ENCODE measurements at regions not wholly inside any gene's neighbourhood (a gene's known extent, or its start where the extent isn't known, plus 50 kb on each side); places are given as distances from the start of the nearest gene placed in this dataset.

DNA sequence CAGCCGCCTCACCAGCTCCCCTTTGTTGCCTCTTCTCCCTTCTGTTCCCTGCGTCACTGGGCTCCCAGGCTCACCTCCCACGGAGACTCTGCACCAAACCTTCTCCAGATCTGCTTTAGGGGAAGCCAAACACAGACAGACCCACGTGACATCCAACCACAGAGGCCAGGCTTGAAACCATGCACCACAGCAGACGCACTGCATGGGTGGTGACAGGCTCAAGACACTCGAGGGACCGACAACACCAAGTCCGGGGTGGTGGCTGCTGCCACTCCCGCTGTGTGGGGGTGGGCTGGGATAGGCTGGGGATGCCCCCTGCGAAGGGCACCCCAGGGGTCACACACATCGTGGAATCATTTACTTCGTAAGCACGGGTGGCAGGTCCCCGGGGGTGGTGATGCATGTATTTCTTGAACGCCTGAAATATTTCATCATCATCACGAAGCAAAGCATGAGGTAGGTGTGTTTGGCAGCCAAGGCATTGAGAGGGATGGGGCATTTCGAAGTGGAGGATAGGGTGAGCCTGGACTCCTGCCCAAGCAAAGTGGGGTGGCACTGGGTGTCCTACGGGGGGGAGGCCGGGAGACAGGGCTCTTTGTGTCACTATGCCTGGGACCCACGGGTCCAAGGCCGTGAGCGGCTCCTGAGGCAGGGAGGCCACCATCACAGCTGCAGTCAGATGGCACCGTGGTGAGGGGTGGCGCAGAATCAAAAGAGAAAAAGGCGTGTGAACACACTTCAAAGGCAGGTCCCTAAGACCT is 66.8 kb upstream of the RFLNA start:
- intact Hi-C loops (cut with micrococcal nuclease) = no loop called here
- H3K9ac ChIP-seq (ENCODE audit: low read length) = no peak overlapping the region

More for the DNA sequence above, 66.8 kb upstream of the RFLNA start:
- TF ChIP-seq SRF (IDR thresholded peaks at IDR 0.05; ENCODE audit: low read depth) (no peak), ELF1 (IDR thresholded peaks at IDR 0.05; ENCODE audit: borderline replicate concordance, low read depth) (no peak), TCF7L2 (IDR thresholded peaks at IDR 0.05; ENCODE audit: borderline replicate concordance, extremely low read depth, insufficient read depth, insufficient read length) (no peak), CBX3 (IDR thresholded peaks at IDR 0.05; ENCODE audit: low read depth) (no peak), ZFX (IDR thresholded peaks at IDR 0.05) (no peak), CEBPB (IDR thresholded peaks at IDR 0.05; ENCODE audit: low read depth) (no peak), SIN3A (IDR thresholded peaks at IDR 0.05; ENCODE audit: low read depth) (no peak)
- TF ChIP-seq, protein P1, sequence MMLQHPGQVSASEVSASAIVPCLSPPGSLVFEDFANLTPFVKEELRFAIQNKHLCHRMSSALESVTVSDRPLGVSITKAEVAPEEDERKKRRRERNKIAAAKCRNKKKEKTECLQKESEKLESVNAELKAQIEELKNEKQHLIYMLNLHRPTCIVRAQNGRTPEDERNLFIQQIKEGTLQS (IDR thresholded peaks at IDR 0.05) = no peak
- TF ChIP-seq, protein P2, sequence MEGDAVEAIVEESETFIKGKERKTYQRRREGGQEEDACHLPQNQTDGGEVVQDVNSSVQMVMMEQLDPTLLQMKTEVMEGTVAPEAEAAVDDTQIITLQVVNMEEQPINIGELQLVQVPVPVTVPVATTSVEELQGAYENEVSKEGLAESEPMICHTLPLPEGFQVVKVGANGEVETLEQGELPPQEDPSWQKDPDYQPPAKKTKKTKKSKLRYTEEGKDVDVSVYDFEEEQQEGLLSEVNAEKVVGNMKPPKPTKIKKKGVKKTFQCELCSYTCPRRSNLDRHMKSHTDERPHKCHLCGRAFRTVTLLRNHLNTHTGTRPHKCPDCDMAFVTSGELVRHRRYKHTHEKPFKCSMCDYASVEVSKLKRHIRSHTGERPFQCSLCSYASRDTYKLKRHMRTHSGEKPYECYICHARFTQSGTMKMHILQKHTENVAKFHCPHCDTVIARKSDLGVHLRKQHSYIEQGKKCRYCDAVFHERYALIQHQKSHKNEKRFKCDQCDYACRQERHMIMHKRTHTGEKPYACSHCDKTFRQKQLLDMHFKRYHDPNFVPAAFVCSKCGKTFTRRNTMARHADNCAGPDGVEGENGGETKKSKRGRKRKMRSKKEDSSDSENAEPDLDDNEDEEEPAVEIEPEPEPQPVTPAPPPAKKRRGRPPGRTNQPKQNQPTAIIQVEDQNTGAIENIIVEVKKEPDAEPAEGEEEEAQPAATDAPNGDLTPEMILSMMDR (IDR thresholded peaks at IDR 0.05 in 2 of 3, conservative IDR thresholded peaks at IDR 0.05 in 1 of 3; ENCODE audit: borderline replicate concordance in 1 of 3, insufficient read depth in 1 of 3, low read depth in 2 of 3, low read length in 2 of 3) = no peak
- TF ChIP-seq, protein P3, sequence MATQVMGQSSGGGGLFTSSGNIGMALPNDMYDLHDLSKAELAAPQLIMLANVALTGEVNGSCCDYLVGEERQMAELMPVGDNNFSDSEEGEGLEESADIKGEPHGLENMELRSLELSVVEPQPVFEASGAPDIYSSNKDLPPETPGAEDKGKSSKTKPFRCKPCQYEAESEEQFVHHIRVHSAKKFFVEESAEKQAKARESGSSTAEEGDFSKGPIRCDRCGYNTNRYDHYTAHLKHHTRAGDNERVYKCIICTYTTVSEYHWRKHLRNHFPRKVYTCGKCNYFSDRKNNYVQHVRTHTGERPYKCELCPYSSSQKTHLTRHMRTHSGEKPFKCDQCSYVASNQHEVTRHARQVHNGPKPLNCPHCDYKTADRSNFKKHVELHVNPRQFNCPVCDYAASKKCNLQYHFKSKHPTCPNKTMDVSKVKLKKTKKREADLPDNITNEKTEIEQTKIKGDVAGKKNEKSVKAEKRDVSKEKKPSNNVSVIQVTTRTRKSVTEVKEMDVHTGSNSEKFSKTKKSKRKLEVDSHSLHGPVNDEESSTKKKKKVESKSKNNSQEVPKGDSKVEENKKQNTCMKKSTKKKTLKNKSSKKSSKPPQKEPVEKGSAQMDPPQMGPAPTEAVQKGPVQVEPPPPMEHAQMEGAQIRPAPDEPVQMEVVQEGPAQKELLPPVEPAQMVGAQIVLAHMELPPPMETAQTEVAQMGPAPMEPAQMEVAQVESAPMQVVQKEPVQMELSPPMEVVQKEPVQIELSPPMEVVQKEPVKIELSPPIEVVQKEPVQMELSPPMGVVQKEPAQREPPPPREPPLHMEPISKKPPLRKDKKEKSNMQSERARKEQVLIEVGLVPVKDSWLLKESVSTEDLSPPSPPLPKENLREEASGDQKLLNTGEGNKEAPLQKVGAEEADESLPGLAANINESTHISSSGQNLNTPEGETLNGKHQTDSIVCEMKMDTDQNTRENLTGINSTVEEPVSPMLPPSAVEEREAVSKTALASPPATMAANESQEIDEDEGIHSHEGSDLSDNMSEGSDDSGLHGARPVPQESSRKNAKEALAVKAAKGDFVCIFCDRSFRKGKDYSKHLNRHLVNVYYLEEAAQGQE (IDR thresholded peaks at IDR 0.05; ENCODE audit: low read depth) = no peak
- TF ChIP-seq, protein P4, sequence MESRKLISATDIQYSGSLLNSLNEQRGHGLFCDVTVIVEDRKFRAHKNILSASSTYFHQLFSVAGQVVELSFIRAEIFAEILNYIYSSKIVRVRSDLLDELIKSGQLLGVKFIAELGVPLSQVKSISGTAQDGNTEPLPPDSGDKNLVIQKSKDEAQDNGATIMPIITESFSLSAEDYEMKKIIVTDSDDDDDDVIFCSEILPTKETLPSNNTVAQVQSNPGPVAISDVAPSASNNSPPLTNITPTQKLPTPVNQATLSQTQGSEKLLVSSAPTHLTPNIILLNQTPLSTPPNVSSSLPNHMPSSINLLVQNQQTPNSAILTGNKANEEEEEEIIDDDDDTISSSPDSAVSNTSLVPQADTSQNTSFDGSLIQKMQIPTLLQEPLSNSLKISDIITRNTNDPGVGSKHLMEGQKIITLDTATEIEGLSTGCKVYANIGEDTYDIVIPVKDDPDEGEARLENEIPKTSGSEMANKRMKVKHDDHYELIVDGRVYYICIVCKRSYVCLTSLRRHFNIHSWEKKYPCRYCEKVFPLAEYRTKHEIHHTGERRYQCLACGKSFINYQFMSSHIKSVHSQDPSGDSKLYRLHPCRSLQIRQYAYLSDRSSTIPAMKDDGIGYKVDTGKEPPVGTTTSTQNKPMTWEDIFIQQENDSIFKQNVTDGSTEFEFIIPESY (IDR thresholded peaks at IDR 0.05; ENCODE audit: extremely low read depth, insufficient replicate concordance, low read length) = no peak
- no peak overlapping the region for H3K4me3 ChIP-seq (replicated peaks in 1 of 2; ENCODE audit: low read depth in 1 of 2, low read length in 2 of 2)
- BruUV-seq (replicated peaks) = no TSS peak
- CTCF ChIA-PET = no interaction called here
- no peak overlapping the region for H3K4me2 ChIP-seq (ENCODE audit: low read length)
- no peaks in the 10 kb centered on the region for H3K4me1 ChIP-seq (ENCODE audit: control insufficient read depth in 1 of 2, insufficient read depth in 2 of 2, low read length in 2 of 2)
- no peaks in the 10 kb centered on the region for H4K20me1 ChIP-seq (ENCODE audit: insufficient read depth)
- DNase-seq (ENCODE audit: low read depth, low spot score) (no peak), ATAC-seq (no peak)
- POLR2A ChIA-PET = no interaction called here
- H3K79me2 ChIP-seq (ENCODE audit: insufficient read depth, low read length) = no peaks in the 10 kb centered on the region
- no peak overlapping the region for H3K27ac ChIP-seq (ENCODE audit: low read depth, low read length)
- H3K9me2 ChIP-seq (ENCODE audit: insufficient read depth) = no peaks in the 10 kb centered on the region
- H3K27me3 ChIP-seq (ENCODE audit: insufficient read depth, low read length) = peaks cover 5% of the 10 kb centered on the region; the same call in 1 of the 2 replicates
- H3K9me3 ChIP-seq (ENCODE audit: control insufficient read depth in 1 of 2, insufficient read depth in 1 of 2, low read depth in 1 of 2, low read length in 2 of 2) = no peaks in the 10 kb centered on the region
- no peak overlapping the region for H2AFZ ChIP-seq (ENCODE audit: low read depth, low read length, poor library complexity, severe bottlenecking)
- RAD21 ChIA-PET (ENCODE audit: low non-redundant PET in 1 of 2, low total read pairs in 2 of 2, uncharacterized antibody in 2 of 2, unreplicated experiment in 2 of 2) = no interaction called here
- no peaks in the 10 kb centered on the region for H3K36me3 ChIP-seq (ENCODE audit: control insufficient read depth in 1 of 2, insufficient read depth in 2 of 2, low read length in 2 of 2)
